ENCODE measurements at regions not wholly inside any gene's neighbourhood (a gene's known extent, or its start where the extent isn't known, plus 50 kb on each side); places are given as distances from the start of the nearest gene placed in this dataset.

DNA sequence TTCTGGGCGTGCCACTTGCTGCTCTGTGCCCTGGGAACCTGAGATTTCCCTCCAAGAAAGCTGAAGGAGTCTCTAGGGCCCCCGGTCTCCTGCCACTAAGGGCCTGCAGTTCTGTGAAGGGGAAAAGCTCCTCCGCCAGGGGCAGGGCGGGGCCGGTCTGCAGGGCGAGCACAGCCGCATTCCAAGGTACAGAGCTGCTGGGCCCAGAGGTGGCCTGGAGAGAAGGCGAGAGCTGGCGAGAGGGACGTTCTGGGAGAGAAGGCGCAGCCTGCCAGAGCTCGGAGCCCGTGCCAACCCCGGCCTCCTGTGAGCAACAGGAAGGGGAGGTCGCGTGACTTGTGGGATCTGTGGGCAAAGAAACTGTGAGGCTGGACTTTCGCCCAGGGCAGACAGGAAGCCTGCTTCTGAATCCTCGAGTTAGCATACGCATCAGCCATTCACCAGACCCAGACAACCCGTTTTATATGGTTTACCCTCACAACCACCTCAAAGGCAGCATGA is 500.4 kb downstream of the SHQ1 start:
- peaks cover 0 to 3% of the 10 kb centered on the region in 2 donors for H3K4me1 ChIP-seq (ENCODE audit: control insufficient read depth in 2 of 2, insufficient read depth in 1 of 2, low read depth in 1 of 2, low read length in 2 of 2)
- no peak overlapping the region for H3K9ac ChIP-seq (ENCODE audit: low read depth, low read length, poor library complexity)
- H3K4me2 ChIP-seq (ENCODE audit: insufficient read depth, low read length, poor library complexity, severe bottlenecking): no peak overlapping the region
- DNase-seq (ENCODE audit: low spot score): no peak
- no peak overlapping the region for H2BK15ac ChIP-seq (ENCODE audit: low read length)
- no peak overlapping the region for H3K14ac ChIP-seq (ENCODE audit: low read length)
- no peak overlapping the region for H3K4me3 ChIP-seq (ENCODE audit: low read length in 2 of 2)
- no peak overlapping the region for H2BK120ac ChIP-seq (ENCODE audit: low read depth, low read length)
- no peaks in the 10 kb centered on the region for H3K36me3 ChIP-seq (replicated peaks in 1 of 2; ENCODE audit: control insufficient read depth in 2 of 2, insufficient read depth in 2 of 2, low read length in 2 of 2)
- no peak overlapping the region for H3K27ac ChIP-seq (replicated peaks; ENCODE audit: low read length)
- H3K23ac ChIP-seq (ENCODE audit: low read depth, low read length, poor library complexity): no peak overlapping the region
- no peak overlapping the region for H3K4ac ChIP-seq (ENCODE audit: low read length)
- H2BK5ac ChIP-seq (ENCODE audit: low read length): no peak overlapping the region
- no peak overlapping the region for H2BK12ac ChIP-seq (ENCODE audit: low read length)
- no peak overlapping the region for H2AFZ ChIP-seq (ENCODE audit: low read length)
- no peak overlapping the region for H4K8ac ChIP-seq (ENCODE audit: low read depth, low read length)
- no peak overlapping the region for H4K91ac ChIP-seq (ENCODE audit: low read depth, low read length, poor library complexity)
- H3K18ac ChIP-seq (ENCODE audit: low read length): peak overlapping the region; percentile 39
- WGBS, 2 donors (ENCODE audit: extremely low coverage in 2 of 2, insufficient read length in 2 of 2, insufficient replicate concordance in 1 of 2): no CpG with 5 or more reads among the region's 20 CpGs
- H2AK5ac ChIP-seq (ENCODE audit: low read depth, low read length): no peak overlapping the region
- H3K27me3 ChIP-seq (ENCODE audit: control insufficient read depth in 3 of 3, insufficient read depth in 3 of 3, low read depth in 1 of 3, low read length in 3 of 3): peaks cover 0 to 51% (median 0%) of the 10 kb centered on the region in 3 experiments
- no peaks in the 10 kb centered on the region for H3K9me3 ChIP-seq (replicated peaks in 1 of 2; ENCODE audit: control insufficient read depth in 2 of 2, insufficient read depth in 1 of 2, low read depth in 1 of 2, low read length in 2 of 2)
- H3K79me1 ChIP-seq (ENCODE audit: low read depth, low read length): no peaks in the 10 kb centered on the region

DNA sequence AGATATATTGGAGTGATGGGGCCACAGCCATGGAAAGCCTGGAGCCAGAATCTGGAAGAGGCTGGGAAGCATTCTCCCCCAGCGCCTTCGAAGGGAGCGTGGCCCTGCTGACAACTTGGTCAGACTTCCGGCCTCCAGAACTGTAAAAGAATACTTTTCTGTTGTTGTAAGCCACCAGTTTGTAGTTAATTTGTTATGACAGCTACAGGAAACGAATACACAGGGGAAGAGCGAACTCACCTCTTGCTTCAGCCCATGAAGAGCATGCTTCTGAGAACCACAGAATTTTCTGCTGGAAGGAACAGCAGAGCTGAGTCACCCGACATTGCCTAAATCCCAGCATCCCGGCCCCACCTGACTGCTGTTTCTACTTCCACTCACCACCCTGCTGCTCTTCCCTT is 501.7 kb downstream of the SHQ1 start:
- DNase-seq (ENCODE audit: low spot score): no peak
- H3K23ac ChIP-seq (ENCODE audit: low read depth, low read length, poor library complexity): no peak overlapping the region
- no peak overlapping the region for H3K4me2 ChIP-seq (ENCODE audit: insufficient read depth, low read length, poor library complexity, severe bottlenecking)
- no peak overlapping the region for H2AFZ ChIP-seq (ENCODE audit: low read length)
- H4K91ac ChIP-seq (ENCODE audit: low read depth, low read length, poor library complexity): no peak overlapping the region
- H3K79me1 ChIP-seq (ENCODE audit: low read depth, low read length): no peaks in the 10 kb centered on the region
- no peak overlapping the region for H3K4me3 ChIP-seq (ENCODE audit: low read length in 2 of 2)
- H2AK5ac ChIP-seq (ENCODE audit: low read depth, low read length): no peak overlapping the region
- no peak overlapping the region for H3K18ac ChIP-seq (ENCODE audit: low read length)
- H3K36me3 ChIP-seq (replicated peaks in 1 of 2; ENCODE audit: control insufficient read depth in 2 of 2, insufficient read depth in 2 of 2, low read length in 2 of 2): no peaks in the 10 kb centered on the region
- no peak overlapping the region for H3K27ac ChIP-seq (replicated peaks; ENCODE audit: low read length)
- H3K4me1 ChIP-seq (ENCODE audit: control insufficient read depth in 2 of 2, insufficient read depth in 1 of 2, low read depth in 1 of 2, low read length in 2 of 2): peaks cover 0 to 3% of the 10 kb centered on the region in 2 donors
- no peak overlapping the region for H3K9ac ChIP-seq (ENCODE audit: low read depth, low read length, poor library complexity)
- WGBS, 2 donors (ENCODE audit: extremely low coverage in 2 of 2, insufficient read length in 2 of 2, insufficient replicate concordance in 1 of 2): no CpG with 5 or more reads among the region's 8 CpGs
- no peak overlapping the region for H2BK15ac ChIP-seq (ENCODE audit: low read length)
- no peak overlapping the region for H3K4ac ChIP-seq (ENCODE audit: low read length)
- H3K9me3 ChIP-seq (replicated peaks in 1 of 2; ENCODE audit: control insufficient read depth in 2 of 2, insufficient read depth in 1 of 2, low read depth in 1 of 2, low read length in 2 of 2): no peaks in the 10 kb centered on the region
- no peak overlapping the region for H4K8ac ChIP-seq (ENCODE audit: low read depth, low read length)
- H2BK120ac ChIP-seq (ENCODE audit: low read depth, low read length): no peak overlapping the region
- peaks cover 0 to 48% (median 0%) of the 10 kb centered on the region in 3 experiments for H3K27me3 ChIP-seq (ENCODE audit: control insufficient read depth in 3 of 3, insufficient read depth in 3 of 3, low read depth in 1 of 3, low read length in 3 of 3)
- no peak overlapping the region for H2BK12ac ChIP-seq (ENCODE audit: low read length)
- no peak overlapping the region for H3K14ac ChIP-seq (ENCODE audit: low read length)
- H2BK5ac ChIP-seq (ENCODE audit: low read length): no peak overlapping the region

GRCh38 chr3:72345980-72346379 is 502.3 kb downstream of the SHQ1 start:
- H3K4ac ChIP-seq (ENCODE audit: low read length): no peak overlapping the region
- no peak overlapping the region for H2BK5ac ChIP-seq (ENCODE audit: low read length)
- H2BK120ac ChIP-seq (ENCODE audit: low read depth, low read length): no peak overlapping the region
- H4K8ac ChIP-seq (ENCODE audit: low read depth, low read length): no peak overlapping the region
- no peak overlapping the region for H3K4me2 ChIP-seq (ENCODE audit: insufficient read depth, low read length, poor library complexity, severe bottlenecking)
- H2AFZ ChIP-seq (ENCODE audit: low read length): no peak overlapping the region
- no peak overlapping the region for H4K91ac ChIP-seq (ENCODE audit: low read depth, low read length, poor library complexity)
- DNase-seq (ENCODE audit: low spot score): no peak
- no peaks in the 10 kb centered on the region for H3K79me1 ChIP-seq (ENCODE audit: low read depth, low read length)
- no peak overlapping the region for H2AK5ac ChIP-seq (ENCODE audit: low read depth, low read length)
- no peak overlapping the region for H2BK12ac ChIP-seq (ENCODE audit: low read length)
- peaks cover 0 to 48% (median 0%) of the 10 kb centered on the region in 3 experiments for H3K27me3 ChIP-seq (ENCODE audit: control insufficient read depth in 3 of 3, insufficient read depth in 3 of 3, low read depth in 1 of 3, low read length in 3 of 3)
- no peak overlapping the region for H3K18ac ChIP-seq (ENCODE audit: low read length)
- no peak overlapping the region for H3K27ac ChIP-seq (replicated peaks; ENCODE audit: low read length)
- H2BK15ac ChIP-seq (ENCODE audit: low read length): no peak overlapping the region
- H3K23ac ChIP-seq (ENCODE audit: low read depth, low read length, poor library complexity): no peak overlapping the region
- H3K14ac ChIP-seq (ENCODE audit: low read length): no peak overlapping the region
- H3K9me3 ChIP-seq (replicated peaks in 1 of 2; ENCODE audit: control insufficient read depth in 2 of 2, insufficient read depth in 1 of 2, low read depth in 1 of 2, low read length in 2 of 2): no peaks in the 10 kb centered on the region
- no peak overlapping the region for H3K9ac ChIP-seq (ENCODE audit: low read depth, low read length, poor library complexity)
- WGBS, 2 donors (ENCODE audit: extremely low coverage in 2 of 2, insufficient read length in 2 of 2, insufficient replicate concordance in 1 of 2): no CpG with 5 or more reads among the region's 7 CpGs
- no peak overlapping the region for H3K4me3 ChIP-seq (ENCODE audit: low read length in 2 of 2)
- H3K36me3 ChIP-seq (replicated peaks in 1 of 2; ENCODE audit: control insufficient read depth in 2 of 2, insufficient read depth in 2 of 2, low read length in 2 of 2): no peaks in the 10 kb centered on the region
- peaks cover 0 to 3% of the 10 kb centered on the region in 2 donors for H3K4me1 ChIP-seq (ENCODE audit: control insufficient read depth in 2 of 2, insufficient read depth in 1 of 2, low read depth in 1 of 2, low read length in 2 of 2)

- Histone ChIP-seq H2BK15ac (ENCODE audit: low read length) (no peak overlapping the region), H3K9me3 (replicated peaks in 1 of 2; ENCODE audit: control insufficient read depth in 2 of 2, insufficient read depth in 1 of 2, low read depth in 1 of 2, low read length in 2 of 2) (no peaks in the 10 kb centered on the region), H3K79me1 (ENCODE audit: low read depth, low read length) (no peaks in the 10 kb centered on the region), H2AK5ac (ENCODE audit: low read depth, low read length) (no peak overlapping the region), H2BK12ac (ENCODE audit: low read length) (no peak overlapping the region), H2BK120ac (ENCODE audit: low read depth, low read length) (no peak overlapping the region), H3K4ac (ENCODE audit: low read length) (no peak overlapping the region), H3K27me3 (ENCODE audit: control insufficient read depth in 3 of 3, insufficient read depth in 3 of 3, low read depth in 1 of 3, low read length in 3 of 3) (peaks cover 0 to 41% (median 0%) of the 10 kb centered on the region in 3 experiments), H3K4me1 (ENCODE audit: control insufficient read depth in 2 of 2, insufficient read depth in 1 of 2, low read depth in 1 of 2, low read length in 2 of 2) (peaks cover 0 to 1% of the 10 kb centered on the region in 2 donors), H2AFZ (ENCODE audit: low read length) (no peak overlapping the region), H4K91ac (ENCODE audit: low read depth, low read length, poor library complexity) (no peak overlapping the region), H3K14ac (ENCODE audit: low read length) (no peak overlapping the region), H3K27ac (replicated peaks; ENCODE audit: low read length) (no peak overlapping the region), H3K9ac (ENCODE audit: low read depth, low read length, poor library complexity) (no peak overlapping the region), H4K8ac (ENCODE audit: low read depth, low read length) (no peak overlapping the region), H2BK5ac (ENCODE audit: low read length) (no peak overlapping the region), H3K36me3 (replicated peaks in 1 of 2; ENCODE audit: control insufficient read depth in 2 of 2, insufficient read depth in 2 of 2, low read length in 2 of 2) (no peaks in the 10 kb centered on the region), H3K23ac (ENCODE audit: low read depth, low read length, poor library complexity) (no peak overlapping the region), H3K18ac (ENCODE audit: low read length) (no peak overlapping the region), H3K4me3 (ENCODE audit: low read length in 2 of 2) (no peak overlapping the region), H3K4me2 (ENCODE audit: insufficient read depth, low read length, poor library complexity, severe bottlenecking) (no peak overlapping the region)
- WGBS, 2 donors (ENCODE audit: extremely low coverage in 2 of 2, insufficient read length in 2 of 2, insufficient replicate concordance in 1 of 2): no CpG with 5 or more reads among the region's 7 CpGs
- no peak for DNase-seq (ENCODE audit: low spot score)
These were observed 502.9 kb downstream of the SHQ1 start for GRCh38 chr3:72345237-72345878.

Data from neuronal stem cell (in vitro differentiated cells).